Upper lobe of left lung (tissue), 4 donors: ENCODE measurements at regions not wholly inside any gene's neighbourhood (a gene's known extent, or its start where the extent isn't known, plus 50 kb on each side); places are given as distances from the start of the nearest gene placed in this dataset.

ENCODE experiments used
- CTCF ChIP-seq, 6 experiments: fragments of 450-650 bp in 4 of 6; fragments of 200-600 bp in 2 of 6; sonication (generic) in 2 of 6; IDR thresholded peaks; one replicate each; pipeline ENCODE4 v1.5.1; 2016 to 2019; ENCODE audit warnings: antibody characterized with exemption in 6 of 6
- POLR2A ChIP-seq, 4 donors: fragments of 450-650 bp; IDR thresholded peaks; one replicate each; pipeline ENCODE4 v1.5.1; 2016 to 2017; ENCODE audit warnings: antibody characterized with exemption in 4 of 4, mild to moderate bottlenecking in 2 of 4
- POLR2AphosphoS5 ChIP-seq, 2 donors: sonication (generic); formaldehyde crosslinking; IDR thresholded peaks; one replicate each; pipeline ENCODE4 v1.5.1; 2017; ENCODE audit warnings: antibody characterized with exemption in 2 of 2

DNA sequence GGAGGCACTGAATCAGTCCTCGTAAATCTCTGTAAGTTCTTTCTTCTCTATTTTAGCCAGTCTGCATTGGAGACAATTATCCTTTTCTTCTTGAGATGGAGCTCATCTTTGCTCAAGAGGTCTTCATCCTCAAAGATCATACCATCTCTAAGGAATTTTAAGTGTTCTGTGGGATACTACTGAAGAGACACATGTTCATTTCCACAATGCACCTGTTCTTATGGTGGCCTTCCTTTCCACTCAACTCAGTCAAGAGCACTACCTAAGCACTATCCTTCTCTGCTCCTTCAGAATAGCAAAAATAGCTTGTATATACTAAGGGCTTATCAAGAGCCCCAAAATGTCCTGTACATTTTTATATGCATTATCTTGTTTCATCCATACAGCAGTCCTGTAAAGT is 214.0 kb downstream of the KLF5 start:
- no peak for TF ChIP-seq POLR2A (IDR thresholded peaks at IDR 0.05)
- no peak for TF ChIP-seq CTCF (IDR thresholded peaks at IDR 0.05)
- TF ChIP-seq POLR2AphosphoS5 (IDR thresholded peaks at IDR 0.05): no peak
